Smooth muscle cell (in vitro differentiated cells): ENCODE measurements at regions not wholly inside any gene's neighbourhood (a gene's known extent, or its start where the extent isn't known, plus 50 kb on each side); places are given as distances from the start of the nearest gene placed in this dataset.
A peak's percentile ranks its signal among the peaks of the same experiment; 100 is the strongest.

ENCODE experiments used
- DNase-seq: peaks from one replicate; lab custom pipeline; 2025; ENCODE audit not compliant: unreplicated experiment; lab: John Stamatoyannopoulos, UW
- H2AFZ ChIP-seq: fragments of 200-600 bp; sonication (generic); 2 replicates; pipeline ENCODE4 v1.6.0; 2016; ENCODE audit warnings: antibody characterized with exemption, low read depth, mild to moderate bottlenecking
- H3F3A ChIP-seq: fragments of 200-600 bp; sonication (generic); 2 replicates; pipeline ENCODE4 v1.6.0; 2017; ENCODE audit warnings: antibody characterized with exemption, low read depth
- H3K27ac ChIP-seq: fragments of 200-600 bp; sonication (generic); 2 replicates; pipeline ENCODE4 v1.5.1; 2016; ENCODE audit warnings: low read depth, mild to moderate bottlenecking
- H3K27me3 ChIP-seq: fragments of 200-600 bp; sonication (generic); 2 replicates; pipeline ENCODE4 v1.6.1; 2016; ENCODE audit warnings: low read depth, mild to moderate bottlenecking
- H3K36me3 ChIP-seq: fragments of 200-600 bp; sonication (generic); 2 replicates; pipeline ENCODE4 v1.5.1; 2016; ENCODE audit warnings: low read depth
- H3K4me1 ChIP-seq: fragments of 200-600 bp; sonication (generic); 2 replicates; pipeline ENCODE4 v1.5.1; 2016; ENCODE audit warnings: low read depth
- H3K4me2 ChIP-seq: fragments of 200-600 bp; sonication (generic); 2 replicates; pipeline ENCODE4 v1.6.0; 2016; ENCODE audit warnings: mild to moderate bottlenecking
- H3K4me3 ChIP-seq: fragments of 200-600 bp; sonication (generic); 2 replicates; pipeline ENCODE4 v1.5.1; 2016; ENCODE audit warnings: mild to moderate bottlenecking
- H3K79me2 ChIP-seq: fragments of 200-600 bp; sonication (generic); 2 replicates; pipeline ENCODE4 v1.6.0; 2016; ENCODE audit warnings: low read depth, mild to moderate bottlenecking
- H3K9ac ChIP-seq: fragments of 200-600 bp; sonication (generic); 2 replicates; pipeline ENCODE4 v1.6.0; 2016; ENCODE audit warnings: low read depth
- H3K9me3 ChIP-seq: fragments of 200-600 bp; sonication (generic); replicated peaks from 2 replicates; pipeline ENCODE4 v1.5.1; 2016; ENCODE audit warnings: low read depth
- H4K20me1 ChIP-seq: fragments of 200-600 bp; sonication (generic); 2 replicates; pipeline ENCODE4 v1.6.0; 2016; ENCODE audit warnings: low read depth
- CTCF ChIP-seq: fragments of 200-600 bp; sonication (generic); IDR thresholded peaks from 2 replicates; pipeline ENCODE4 v1.5.1; 2017; ENCODE audit warnings: borderline replicate concordance, mild to moderate bottlenecking, antibody characterized with exemption; ENCODE audit not compliant: insufficient read depth, poor library complexity, severe bottlenecking
- WGBS: methylation state at CpG from one replicate; pipeline ENCODE4 v1.1.7; 2016; ENCODE audit warnings: low lambda C conversion rate; 5-methylcytosine and 5-hydroxymethylcytosine counted together

- Histone ChIP-seq H3K27ac (no peak overlapping the region), H3K9ac (no peak overlapping the region), H4K20me1 (no peaks in the 10 kb centered on the region), H3K4me3 (peak overlapping the region; percentile 57), H3K36me3 (no peaks in the 10 kb centered on the region), H3K4me1 (no peaks in the 10 kb centered on the region), H3F3A (no peaks in the 10 kb centered on the region), H3K79me2 (no peaks in the 10 kb centered on the region), H2AFZ (no peak overlapping the region), H3K4me2 (peak overlapping the region; percentile 92), H3K27me3 (peaks cover 78% of the 10 kb centered on the region), H3K9me3 (no peaks in the 10 kb centered on the region)
- DNase-seq = no peak
- WGBS = 10% methylated on average over 56 of the region's 59 CpGs
- no peak for TF ChIP-seq CTCF
Observed at GRCh38 chr9:109640580-109641371, 139.2 kb upstream of the PALM2AKAP2 start.

DNA sequence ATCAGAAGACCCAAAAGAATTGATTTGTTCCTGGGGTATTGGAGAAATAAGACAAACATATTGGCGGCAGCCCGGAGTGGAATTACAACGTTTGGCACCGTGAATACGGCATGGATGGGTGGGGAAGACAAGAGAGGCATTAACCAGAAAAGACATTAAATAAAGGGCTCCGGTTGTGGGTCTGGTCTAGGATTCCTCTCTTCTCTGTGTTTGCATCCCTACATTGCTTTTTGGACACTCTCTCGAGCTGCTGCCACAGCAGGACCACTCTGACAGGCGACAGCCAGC is 138.7 kb upstream of the PALM2AKAP2 start:
- no peaks in the 10 kb centered on the region for H3K4me1 ChIP-seq
- H3F3A ChIP-seq = no peaks in the 10 kb centered on the region
- H3K27ac ChIP-seq = no peak overlapping the region
- peaks cover 77% of the 10 kb centered on the region for H3K27me3 ChIP-seq
- DNase-seq = no peak
- no peaks in the 10 kb centered on the region for H3K9me3 ChIP-seq
- WGBS = 74% methylated on average over 8 of the region's 8 CpGs
- H2AFZ ChIP-seq = no peak overlapping the region
- no peak for TF ChIP-seq CTCF
- H3K9ac ChIP-seq = no peak overlapping the region
- no peaks in the 10 kb centered on the region for H3K36me3 ChIP-seq
- no peaks in the 10 kb centered on the region for H4K20me1 ChIP-seq
- H3K4me2 ChIP-seq = no peak overlapping the region
- no peaks in the 10 kb centered on the region for H3K79me2 ChIP-seq
- H3K4me3 ChIP-seq = no peak overlapping the region

DNA sequence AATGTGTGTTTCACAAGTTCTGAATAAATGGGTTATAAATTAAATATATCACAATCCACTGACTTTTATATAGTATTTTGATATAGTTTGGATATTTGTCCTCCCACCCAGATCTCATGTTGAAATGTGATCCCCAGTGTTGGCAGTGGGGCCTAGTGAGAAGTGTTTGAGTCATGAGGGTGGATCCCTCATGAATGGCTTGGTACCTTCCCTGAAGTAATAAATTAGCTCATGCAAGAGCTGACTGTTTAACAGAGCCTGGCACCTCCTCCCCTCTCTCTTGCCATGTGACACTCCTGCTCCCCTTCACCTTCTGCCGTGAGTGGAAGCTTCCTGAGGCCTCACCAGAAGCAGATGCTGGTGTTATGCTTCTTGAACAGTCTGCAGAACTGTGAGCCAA is 127.9 kb upstream of the PALM2AKAP2 start:
- Histone ChIP-seq H3K4me1 (no peaks in the 10 kb centered on the region), H3K27ac (no peak overlapping the region), H3K4me2 (no peak overlapping the region), H3K9ac (no peak overlapping the region), H3K9me3 (no peaks in the 10 kb centered on the region), H2AFZ (no peak overlapping the region), H4K20me1 (no peaks in the 10 kb centered on the region), H3K79me2 (no peaks in the 10 kb centered on the region), H3K4me3 (no peak overlapping the region), H3F3A (no peaks in the 10 kb centered on the region), H3K36me3 (no peaks in the 10 kb centered on the region), H3K27me3 (no peaks in the 10 kb centered on the region)
- DNase-seq = no peak
- WGBS = 92% methylated on average over 1 of the region's 1 CpG
- TF ChIP-seq CTCF = no peak

GRCh38 chr9:109652971-109653370 is 127.0 kb upstream of the PALM2AKAP2 start:
- Histone ChIP-seq H3K27ac (no peak overlapping the region), H3K36me3 (no peaks in the 10 kb centered on the region), H3K27me3 (no peaks in the 10 kb centered on the region), H3F3A (no peaks in the 10 kb centered on the region), H3K4me3 (no peak overlapping the region), H3K4me1 (no peaks in the 10 kb centered on the region), H4K20me1 (no peaks in the 10 kb centered on the region), H3K79me2 (no peaks in the 10 kb centered on the region), H3K9ac (no peak overlapping the region), H3K4me2 (no peak overlapping the region), H3K9me3 (no peaks in the 10 kb centered on the region), H2AFZ (no peak overlapping the region)
- 26% methylated on average over 4 of the region's 4 CpGs for WGBS
- no peak for DNase-seq
- peak; percentile 46 for TF ChIP-seq CTCF
